ENCODE measurements at regions not wholly inside any gene's neighbourhood (a gene's known extent, or its start where the extent isn't known, plus 50 kb on each side); places are given as distances from the start of the nearest gene placed in this dataset.

GRCh38 chr1:41977326-41977725 is 58.6 kb upstream of the HIVEP3 start:
- TF ChIP-seq SUZ12 (IDR thresholded peaks at IDR 0.05; ENCODE audit: extremely low read depth, insufficient read depth, insufficient read length) (no peak), YY1 (IDR thresholded peaks at IDR 0.05; ENCODE audit: insufficient read depth, insufficient read length) (no peak), ZNF274 (IDR thresholded peaks at IDR 0.05; ENCODE audit: low read depth, low read length) (no peak)

Measured in NT2/D1 (cell line).